GM12878 (cell line): ENCODE measurements at regions not wholly inside any gene's neighbourhood (a gene's known extent, or its start where the extent isn't known, plus 50 kb on each side); places are given as distances from the start of the nearest gene placed in this dataset.

Experiments used
- CTCF ChIP-seq, 3 experiments: IDR thresholded peaks in 2 of 3; conservative IDR thresholded peaks in 1 of 3; 2 replicates each; pipeline ENCODE4 v1.5.1; 2011; ENCODE audit warnings: low read depth in 3 of 3, low read length in 3 of 3, mild to moderate bottlenecking in 3 of 3, control low read depth in 2 of 3, moderate library complexity in 2 of 3, inconsistent platforms in 1 of 3, mixed read lengths in 1 of 3; ENCODE audit not compliant: control insufficient read depth in 2 of 3, insufficient read depth in 1 of 3; ENCODE audit errors: extremely low read depth in 1 of 3
- DPF2 ChIP-seq: fragments of 450-650 bp; IDR thresholded peaks from 2 replicates; pipeline ENCODE4 v1.6.1; 2017; ENCODE audit warnings: mild to moderate bottlenecking
- ETV6 ChIP-seq, 2 experiments: fragments of 450-650 bp in 1 of 2; IDR thresholded peaks in 1 of 2; conservative IDR thresholded peaks in 1 of 2; 2 replicates each; pipeline ENCODE4 v1.6.1; 2014; ENCODE audit warnings: antibody characterized with exemption in 1 of 2, borderline replicate concordance in 1 of 2, low read depth in 1 of 2, mild to moderate bottlenecking in 1 of 2, moderate library complexity in 1 of 2
- HCFC1 ChIP-seq: fragments of 150-350 bp; IDR thresholded peaks from 2 replicates; pipeline ENCODE4 v1.6.1; 2014; ENCODE audit warnings: low read length
- HDAC2 ChIP-seq: fragments of 200-600 bp; sonication (generic); IDR thresholded peaks from 2 replicates; pipeline ENCODE4 v1.6.1; 2017
- RAD51 ChIP-seq: fragments of 450-650 bp; IDR thresholded peaks from 2 replicates; pipeline ENCODE4 v1.6.1; 2016; ENCODE audit warnings: moderate library complexity, mild to moderate bottlenecking, inconsistent platforms
- TCF3 ChIP-seq: IDR thresholded peaks from 2 replicates; pipeline ENCODE4 v1.6.1; 2012; ENCODE audit warnings: low read depth, mild to moderate bottlenecking, low read length, borderline replicate concordance; ENCODE audit not compliant: insufficient read depth
- ZNF274 ChIP-seq: IDR thresholded peaks from one replicate; pipeline ENCODE4 v1.8.0; 2011; ENCODE audit not compliant: insufficient read length, insufficient read depth

DNA sequence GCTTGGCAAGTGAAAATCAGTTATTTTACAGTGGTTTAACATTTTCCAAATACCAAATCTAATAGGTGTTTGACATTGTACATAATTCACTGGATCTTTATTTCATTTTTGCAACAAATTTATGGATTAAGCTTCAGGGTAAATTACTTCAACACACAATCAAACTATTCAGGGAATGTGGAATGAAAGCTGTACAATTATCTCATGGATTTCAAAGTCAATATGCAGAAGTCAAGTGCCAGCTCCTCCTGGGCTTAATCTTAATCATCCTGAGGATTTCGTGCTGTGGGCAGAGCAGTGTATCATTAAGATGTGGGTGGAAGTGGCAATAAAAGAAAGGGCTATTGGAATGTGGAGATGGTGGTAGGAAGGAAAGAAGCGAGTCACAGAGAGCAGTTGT is 548.8 kb downstream of the COL12A1 start:
- no peak for TF ChIP-seq ZNF274
- no peak for TF ChIP-seq CTCF (IDR thresholded peaks at IDR 0.05 in 2 of 3, conservative IDR thresholded peaks at IDR 0.05 in 1 of 3; ENCODE audit: control insufficient read depth in 2 of 3, extremely low read depth in 1 of 3, insufficient read depth in 1 of 3, low read depth in 3 of 3, low read length in 3 of 3)
- TF ChIP-seq HCFC1: no peak
- no peak for TF ChIP-seq DPF2
- TF ChIP-seq RAD51: no peak
- TF ChIP-seq ETV6 (conservative IDR thresholded peaks at IDR 0.05 in 1 of 2, IDR thresholded peaks at IDR 0.05 in 1 of 2; ENCODE audit: borderline replicate concordance in 1 of 2, low read depth in 1 of 2): no peak
- TF ChIP-seq HDAC2: no peak
- TF ChIP-seq TCF3: no peak
